IMR-90 (cell line): ENCODE measurements at regions not wholly inside any gene's neighbourhood (a gene's known extent, or its start where the extent isn't known, plus 50 kb on each side); places are given as distances from the start of the nearest gene placed in this dataset.

ENCODE experiments used
- ATAC-seq: fragments of 200-7000 bp; cut with Tn5 transposase; 2 replicates; pipeline ENCODE4 v1.9.1; 2020; ENCODE audit warnings: low read depth, mild to moderate bottlenecking, moderate library complexity
- BruUV-seq: library from RNA; stranded (reverse); fragments of 400-500 nt; replicated peaks from 2 replicates; lab custom pipeline; 2021; lab: Mats Ljungman, UMichigan
- CTCF ChIA-PET: fragments of 300-600 bp; formaldehyde crosslinking; extraction: SDS; loops from one replicate; lab custom pipeline; 2021; ENCODE audit warnings: antibody characterized with exemption; lab: Yijun Ruan, JAX
- POLR2A ChIA-PET: fragments of 300-600 bp; sonication (Branson Sonifier 250); formaldehyde crosslinking; loops from one replicate; lab custom pipeline; 2022; ENCODE audit warnings: antibody characterized with exemption; ENCODE audit not compliant: unreplicated experiment; lab: Charles Lee
- DNase-seq: peaks from one replicate; pipeline ENCODE4 v3.0.0; 2013
- H2AFZ ChIP-seq: replicated peaks from 2 replicates; pipeline ENCODE3; 2013; ENCODE audit warnings: low read length, mild to moderate bottlenecking; ENCODE audit not compliant: poor library complexity
- H2AK5ac ChIP-seq: 2 replicates; pipeline ENCODE4 v1.6.1; 2013; ENCODE audit warnings: low read depth, low read length, inconsistent platforms
- H2AK9ac ChIP-seq: replicated peaks from 2 replicates; pipeline ENCODE3; 2013; ENCODE audit warnings: mild to moderate bottlenecking, low read depth, low read length, moderate library complexity; ENCODE audit not compliant: poor library complexity
- H2BK120ac ChIP-seq: 2 replicates; pipeline ENCODE4 v1.6.1; 2013; ENCODE audit warnings: low read depth, low read length, inconsistent platforms
- H2BK15ac ChIP-seq: 3 replicates; pipeline ENCODE4 v1.6.1; 2013; ENCODE audit warnings: low read depth, low read length, inconsistent platforms
- H2BK20ac ChIP-seq: 2 replicates; pipeline ENCODE4 v1.6.1; 2013; ENCODE audit warnings: low read depth, mild to moderate bottlenecking, inconsistent platforms, low read length, moderate library complexity
- H2BK5ac ChIP-seq: 2 replicates; pipeline ENCODE4 v1.6.1; 2013; ENCODE audit warnings: mild to moderate bottlenecking, low read depth, low read length, inconsistent platforms; ENCODE audit not compliant: poor library complexity, severe bottlenecking
- H3K14ac ChIP-seq: replicated peaks from 2 replicates; pipeline ENCODE4 v1.6.1; 2013; ENCODE audit warnings: low read depth, low read length, inconsistent platforms
- H3K18ac ChIP-seq: 2 replicates; pipeline ENCODE4 v1.6.1; 2013; ENCODE audit warnings: low read depth, low read length, control low read depth
- H3K23ac ChIP-seq: 2 replicates; pipeline ENCODE4 v1.6.1; 2013; ENCODE audit warnings: low read depth, low read length, inconsistent platforms
- H3K27ac ChIP-seq: 2 replicates; pipeline ENCODE4 v1.5.1; 2013; ENCODE audit warnings: mild to moderate bottlenecking, control low read depth, low read length; ENCODE audit not compliant: insufficient read depth
- H3K27me3 ChIP-seq: 2 replicates; pipeline ENCODE4 v1.6.1; 2013; ENCODE audit warnings: low read length; ENCODE audit not compliant: control insufficient read depth, insufficient read depth
- H3K36me3 ChIP-seq: 2 replicates; pipeline ENCODE4 v1.6.1; 2013; ENCODE audit warnings: low read length, mixed read lengths; ENCODE audit not compliant: control insufficient read depth, insufficient read depth
- H3K4ac ChIP-seq: 2 replicates; pipeline ENCODE4 v1.6.1; 2013; ENCODE audit warnings: low read depth, low read length, inconsistent platforms
- H3K4me1 ChIP-seq: 2 replicates; pipeline ENCODE4 v1.6.1; 2013; ENCODE audit warnings: low read length, mixed read lengths; ENCODE audit not compliant: control insufficient read depth, insufficient read depth
- H3K4me2 ChIP-seq: 2 replicates; pipeline ENCODE4 v1.6.1; 2013; ENCODE audit warnings: low read depth, mild to moderate bottlenecking, control low read depth, low read length, moderate library complexity
- H3K4me3 ChIP-seq: 2 replicates; pipeline ENCODE4 v1.5.1; 2013; ENCODE audit warnings: low read depth, mild to moderate bottlenecking, control low read depth, low read length, moderate library complexity; ENCODE audit not compliant: insufficient read depth
- H3K56ac ChIP-seq: 2 replicates; pipeline ENCODE4 v1.6.1; 2013; ENCODE audit warnings: low read length, inconsistent platforms; ENCODE audit not compliant: insufficient read depth; ENCODE audit errors: extremely low read depth
- H3K79me1 ChIP-seq, 2 experiments: 2 replicates each; pipeline ENCODE4 v1.6.1; 2013; ENCODE audit warnings: low read length in 2 of 2, inconsistent platforms in 1 of 2, low read depth in 1 of 2
- H3K9ac ChIP-seq: 2 replicates; pipeline ENCODE4 v1.6.1; 2013; ENCODE audit warnings: low read depth, low read length, control low read depth
- H3K9me1 ChIP-seq: 2 replicates; pipeline ENCODE4 v1.6.1; 2013; ENCODE audit warnings: low read length, inconsistent platforms; ENCODE audit not compliant: insufficient read depth
- H3K9me3 ChIP-seq: 2 replicates; pipeline ENCODE4 v1.6.1; 2013; ENCODE audit warnings: low read length; ENCODE audit not compliant: control insufficient read depth, insufficient read depth
- H4K20me1 ChIP-seq: 2 replicates; pipeline ENCODE4 v1.6.1; 2013; ENCODE audit warnings: low read length, inconsistent platforms; ENCODE audit not compliant: insufficient read depth
- H4K5ac ChIP-seq: 2 replicates; pipeline ENCODE4 v1.6.1; 2013; ENCODE audit warnings: mild to moderate bottlenecking, low read depth, low read length, control low read depth
- H4K8ac ChIP-seq, 2 experiments: 2 replicates each; pipeline ENCODE4 v1.6.1; 2013; ENCODE audit warnings: low read depth in 2 of 2, low read length in 2 of 2, control low read depth in 1 of 2, inconsistent platforms in 1 of 2
- H4K91ac ChIP-seq: 2 replicates; pipeline ENCODE4 v1.6.1; 2013; ENCODE audit warnings: low read depth, low read length, inconsistent platforms; ENCODE audit not compliant: insufficient read depth
- BHLHE40 ChIP-seq: fragments of 150-350 bp; IDR thresholded peaks from 2 replicates; pipeline ENCODE4 v1.6.1; 2016; ENCODE audit warnings: mild to moderate bottlenecking, low read depth, low read length
- CEBPB ChIP-seq: IDR thresholded peaks from 2 replicates; pipeline ENCODE4 v1.6.1; 2012; ENCODE audit warnings: low read depth, low read length, improper control_type of control experiment
- CHD1 ChIP-seq: IDR thresholded peaks from 2 replicates; pipeline ENCODE4 v1.6.1; 2012; ENCODE audit warnings: low read depth, low read length, improper control_type of control experiment
- FOS ChIP-seq: fragments of 150-350 bp; IDR thresholded peaks from 2 replicates; pipeline ENCODE4 v1.6.1; 2016; ENCODE audit warnings: low read depth, low read length
- MAFK ChIP-seq: IDR thresholded peaks from 2 replicates; pipeline ENCODE4 v1.6.1; 2012; ENCODE audit warnings: low read depth, low read length, improper control_type of control experiment
- MAZ ChIP-seq: IDR thresholded peaks from 2 replicates; pipeline ENCODE4 v1.6.1; 2012; ENCODE audit warnings: low read depth, mild to moderate bottlenecking, low read length, improper control_type of control experiment, moderate library complexity, borderline replicate concordance
- MXI1 ChIP-seq: IDR thresholded peaks from 2 replicates; pipeline ENCODE4 v1.6.1; 2012; ENCODE audit warnings: low read depth, mild to moderate bottlenecking, low read length, moderate library complexity, borderline replicate concordance
- NFE2L2 ChIP-seq: fragments of 150-350 bp; IDR thresholded peaks from 2 replicates; pipeline ENCODE4 v1.6.1; 2016; ENCODE audit warnings: low read depth, mild to moderate bottlenecking, low read length
- POLR2A ChIP-seq: IDR thresholded peaks from 2 replicates; pipeline ENCODE4 v1.6.1; 2012; ENCODE audit warnings: mild to moderate bottlenecking, low read depth, low read length
- RAD21 ChIP-seq: IDR thresholded peaks from 2 replicates; pipeline ENCODE4 v1.6.1; 2012; ENCODE audit warnings: low read length, improper control_type of control experiment
- RCOR1 ChIP-seq: IDR thresholded peaks from 2 replicates; pipeline ENCODE4 v1.6.1; 2012; ENCODE audit warnings: mild to moderate bottlenecking, low read length, improper control_type of control experiment; ENCODE audit not compliant: insufficient replicate concordance
- RFX5 ChIP-seq: IDR thresholded peaks from 2 replicates; pipeline ENCODE4 v1.8.0; 2012; ENCODE audit warnings: low read depth, mild to moderate bottlenecking, low read length, moderate library complexity
- SMC3 ChIP-seq: fragments of 150-350 bp; IDR thresholded peaks from 2 replicates; pipeline ENCODE4 v1.6.1; 2016; ENCODE audit warnings: low read depth, mild to moderate bottlenecking, antibody characterized with exemption, low read length, moderate library complexity
- dilution Hi-C: fragments of 300-500 bp; cut with HindIII; formaldehyde crosslinking; loops from one replicate; pipeline ENCODE4 v1.14.3; 2018; ENCODE audit warnings: low sequenced_read_pairs; ENCODE audit not compliant: unreplicated experiment
- in situ Hi-C: fragments of 300-500 bp; cut with MboI; formaldehyde crosslinking; loops from 3 replicates; pipeline ENCODE4 v1.14.3; 2019; ENCODE audit warnings: low sequenced_read_pairs, inconsistent platforms, mixed read lengths
- intact Hi-C: fragments of 100-400 bp; cut with micrococcal nuclease; formaldehyde crosslinking; loops from 2 replicates; pipeline ENCODE4 v1.10.0; 2022
- TF ChIP-seq, protein P1 (sequence below): fragments of 150-350 bp; IDR thresholded peaks from 2 replicates; pipeline ENCODE4 v1.6.1; 2016; ENCODE audit warnings: low read depth, mild to moderate bottlenecking, low read length, moderate library complexity, borderline replicate concordance
- TF ChIP-seq, protein P2 (sequence below): fragments of 150-350 bp; IDR thresholded peaks from 2 replicates; pipeline ENCODE4 v1.6.1; 2017; ENCODE audit warnings: mild to moderate bottlenecking, antibody characterized with exemption, low read length, low read depth
- TF ChIP-seq, protein P3 (sequence below): conservative IDR thresholded peaks from 2 replicates; pipeline ENCODE4 v1.5.1; 2012; ENCODE audit warnings: mild to moderate bottlenecking, low read depth, low read length, improper control_type of control experiment

DNA sequence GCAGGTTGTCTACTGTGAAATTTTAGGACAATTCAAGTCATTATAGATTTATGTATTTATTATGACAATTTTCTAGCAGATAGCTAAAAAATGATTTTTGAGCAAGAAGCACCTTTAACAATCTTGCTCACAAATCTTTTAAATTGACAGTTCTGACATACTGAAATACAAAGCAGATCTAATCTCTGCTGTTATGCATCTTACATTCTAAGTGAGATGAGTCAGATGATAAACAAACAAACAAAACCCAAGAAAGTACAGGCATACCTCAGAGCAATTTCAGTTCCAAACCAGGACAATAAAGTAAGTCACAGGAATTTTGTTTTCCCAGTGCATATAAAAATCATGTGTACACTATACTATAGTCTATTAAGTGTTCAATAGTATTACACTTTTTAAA is 430.7 kb upstream of the PTCHD4 start:
- Histone ChIP-seq H2BK120ac (no peak overlapping the region), H3K9me1 (no peaks in the 10 kb centered on the region), H3K27ac (no peak overlapping the region), H4K91ac (no peak overlapping the region), H2BK20ac (no peak overlapping the region), H3K9ac (no peak overlapping the region), H3K9me3 (peaks cover 2% of the 10 kb centered on the region; the same call in 1 of the 2 replicates), H3K56ac (no peak overlapping the region), H2AFZ (no peak overlapping the region), H4K5ac (no peak overlapping the region), H3K79me1 (no peaks in the 10 kb centered on the region), H3K14ac (no peak overlapping the region), H3K4me1 (no peaks in the 10 kb centered on the region), H3K4me3 (no peak overlapping the region), H2AK5ac (no peak overlapping the region), H4K20me1 (no peaks in the 10 kb centered on the region), H3K4me2 (no peak overlapping the region), H4K8ac (no peak overlapping the region), H3K18ac (no peak overlapping the region), H3K36me3 (no peaks in the 10 kb centered on the region), H3K27me3 (peaks cover under 1% of the 10 kb centered on the region; the same call in 1 of the 2 replicates), H2BK5ac (no peak overlapping the region), H2BK15ac (no peak overlapping the region), H3K23ac (no peak overlapping the region), H3K4ac (no peak overlapping the region), H2AK9ac (no peak overlapping the region)
- DNase-seq, result no peak
- ChIA-PET CTCF (no interaction called here), POLR2A (no interaction called here)
- TF ChIP-seq, protein P1, sequence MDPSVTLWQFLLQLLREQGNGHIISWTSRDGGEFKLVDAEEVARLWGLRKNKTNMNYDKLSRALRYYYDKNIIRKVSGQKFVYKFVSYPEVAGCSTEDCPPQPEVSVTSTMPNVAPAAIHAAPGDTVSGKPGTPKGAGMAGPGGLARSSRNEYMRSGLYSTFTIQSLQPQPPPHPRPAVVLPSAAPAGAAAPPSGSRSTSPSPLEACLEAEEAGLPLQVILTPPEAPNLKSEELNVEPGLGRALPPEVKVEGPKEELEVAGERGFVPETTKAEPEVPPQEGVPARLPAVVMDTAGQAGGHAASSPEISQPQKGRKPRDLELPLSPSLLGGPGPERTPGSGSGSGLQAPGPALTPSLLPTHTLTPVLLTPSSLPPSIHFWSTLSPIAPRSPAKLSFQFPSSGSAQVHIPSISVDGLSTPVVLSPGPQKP, result no peak
- TF ChIP-seq RFX5 (no peak), SMC3 (no peak), POLR2A (no peak), MAFK (no peak), MAZ (no peak), RAD21 (no peak), BHLHE40 (no peak), MXI1 (no peak), RCOR1 (no peak), FOS (no peak), CEBPB (no peak), NFE2L2 (no peak), CHD1 (no peak)
- TF ChIP-seq, protein P2, sequence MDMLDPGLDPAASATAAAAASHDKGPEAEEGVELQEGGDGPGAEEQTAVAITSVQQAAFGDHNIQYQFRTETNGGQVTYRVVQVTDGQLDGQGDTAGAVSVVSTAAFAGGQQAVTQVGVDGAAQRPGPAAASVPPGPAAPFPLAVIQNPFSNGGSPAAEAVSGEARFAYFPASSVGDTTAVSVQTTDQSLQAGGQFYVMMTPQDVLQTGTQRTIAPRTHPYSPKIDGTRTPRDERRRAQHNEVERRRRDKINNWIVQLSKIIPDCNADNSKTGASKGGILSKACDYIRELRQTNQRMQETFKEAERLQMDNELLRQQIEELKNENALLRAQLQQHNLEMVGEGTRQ, result no peak
- TF ChIP-seq, protein P3, sequence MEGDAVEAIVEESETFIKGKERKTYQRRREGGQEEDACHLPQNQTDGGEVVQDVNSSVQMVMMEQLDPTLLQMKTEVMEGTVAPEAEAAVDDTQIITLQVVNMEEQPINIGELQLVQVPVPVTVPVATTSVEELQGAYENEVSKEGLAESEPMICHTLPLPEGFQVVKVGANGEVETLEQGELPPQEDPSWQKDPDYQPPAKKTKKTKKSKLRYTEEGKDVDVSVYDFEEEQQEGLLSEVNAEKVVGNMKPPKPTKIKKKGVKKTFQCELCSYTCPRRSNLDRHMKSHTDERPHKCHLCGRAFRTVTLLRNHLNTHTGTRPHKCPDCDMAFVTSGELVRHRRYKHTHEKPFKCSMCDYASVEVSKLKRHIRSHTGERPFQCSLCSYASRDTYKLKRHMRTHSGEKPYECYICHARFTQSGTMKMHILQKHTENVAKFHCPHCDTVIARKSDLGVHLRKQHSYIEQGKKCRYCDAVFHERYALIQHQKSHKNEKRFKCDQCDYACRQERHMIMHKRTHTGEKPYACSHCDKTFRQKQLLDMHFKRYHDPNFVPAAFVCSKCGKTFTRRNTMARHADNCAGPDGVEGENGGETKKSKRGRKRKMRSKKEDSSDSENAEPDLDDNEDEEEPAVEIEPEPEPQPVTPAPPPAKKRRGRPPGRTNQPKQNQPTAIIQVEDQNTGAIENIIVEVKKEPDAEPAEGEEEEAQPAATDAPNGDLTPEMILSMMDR, result no peak
- no peak for ATAC-seq
- BruUV-seq, result no TSS peak
- in situ Hi-C loops, result no loop called here
- intact Hi-C loops, result no loop called here
- dilution Hi-C loops, result no loop called here
